ENCODE measurements at regions not wholly inside any gene's neighbourhood (a gene's known extent, or its start where the extent isn't known, plus 50 kb on each side); places are given as distances from the start of the nearest gene placed in this dataset.

DNA sequence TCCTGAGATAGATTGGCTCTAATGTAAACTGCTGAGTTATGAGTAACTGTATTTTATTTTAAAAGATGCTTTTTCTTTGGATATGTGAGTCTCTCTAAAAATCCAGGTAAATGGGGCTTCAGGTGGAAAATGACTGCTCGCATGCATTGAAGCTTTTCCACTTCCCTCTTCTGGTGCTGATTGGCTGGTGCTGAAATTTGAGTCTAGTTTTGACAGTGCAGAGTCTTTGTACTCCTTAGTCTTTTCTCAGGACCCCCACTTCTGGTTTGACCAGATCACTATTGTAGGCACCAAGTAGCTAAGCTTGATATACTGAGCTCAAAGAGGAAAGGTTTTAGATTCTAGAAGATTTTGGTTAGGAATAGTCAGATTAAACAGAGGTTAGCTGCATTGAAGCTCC is 60.7 kb upstream of the TULP4 start:
- TF ChIP-seq ATF3 (IDR thresholded peaks at IDR 0.05; ENCODE audit: borderline replicate concordance, extremely low read depth, low read depth, low read length) = no peak
- no peak for TF ChIP-seq CTCF (IDR thresholded peaks at IDR 0.05 in 2 of 3, conservative IDR thresholded peaks at IDR 0.05 in 1 of 3; ENCODE audit: control insufficient read depth in 2 of 3, extremely low read depth in 1 of 3, insufficient read depth in 1 of 3, low read depth in 3 of 3, low read length in 3 of 3)
- no peak for TF ChIP-seq SRF (IDR thresholded peaks at IDR 0.05; ENCODE audit: low read depth in 2 of 2, low read length in 2 of 2)
